ENCODE measurements at regions not wholly inside any gene's neighbourhood (a gene's known extent, or its start where the extent isn't known, plus 50 kb on each side); places are given as distances from the start of the nearest gene placed in this dataset.

- TF ChIP-seq CTCF (conservative IDR thresholded peaks at IDR 0.05 in 1 of 2, IDR thresholded peaks at IDR 0.05 in 1 of 2; ENCODE audit: low read depth in 1 of 2, low read length in 2 of 2) (no peak), EZH2 (IDR thresholded peaks at IDR 0.05; ENCODE audit: low read length, missing control alignments) (no peak)
Measured at GRCh38 chr9:129467739-129468666, 152.9 kb downstream of the C9orf50 start.

Data from fibroblast of lung (primary cell).